ENCODE measurements at regions not wholly inside any gene's neighbourhood (a gene's known extent, or its start where the extent isn't known, plus 50 kb on each side); places are given as distances from the start of the nearest gene placed in this dataset.

GRCh38 chr5:17918373-17919104 lies 284.3 kb downstream of the TAF11L14 start:
- WGBS, 5 donors: 38 to 50% (median 44%) methylated on average over 2 of the region's 2 CpGs
- Histone ChIP-seq H3K4me3 (no peak overlapping the region), H3K4me1 (no peaks in the 10 kb centered on the region), H3K27me3 (no peaks in the 10 kb centered on the region), H3K36me3 (no peaks in the 10 kb centered on the region), H3K27ac (no peak overlapping the region), H3K9me3 (no peaks in the 10 kb centered on the region)
- TF ChIP-seq CTCF (IDR thresholded peaks at IDR 0.05) (no peak), POLR2AphosphoS5 (IDR thresholded peaks at IDR 0.05) (no peak), EP300 (IDR thresholded peaks at IDR 0.05) (no peak), POLR2A (IDR thresholded peaks at IDR 0.05) (no peak)
- DNase-seq: no peak
- intact Hi-C loops (cut with DNase I; ENCODE audit: low total_unique reads): no loop called here

DNA sequence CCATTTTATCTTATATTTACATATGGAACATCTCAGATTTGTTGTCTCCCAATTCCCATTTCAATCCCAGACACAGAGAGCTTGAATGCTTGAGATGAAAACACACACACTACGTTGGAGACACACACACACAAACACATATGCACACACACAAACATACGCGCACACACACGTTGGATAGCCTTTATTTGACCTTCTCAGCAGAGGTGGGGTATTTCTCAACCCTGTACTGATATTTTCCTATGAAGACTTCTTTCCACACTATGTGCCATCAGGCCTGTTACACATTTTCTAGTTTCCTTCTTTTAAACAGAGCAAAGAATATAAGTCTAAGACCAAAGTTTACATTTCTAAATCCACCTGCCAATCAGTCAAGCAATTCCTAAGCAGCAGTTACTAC lies 291.0 kb downstream of the TAF11L14 start:
- TF ChIP-seq CTCF (IDR thresholded peaks at IDR 0.05) (no peak), POLR2AphosphoS5 (IDR thresholded peaks at IDR 0.05) (no peak), POLR2A (IDR thresholded peaks at IDR 0.05) (no peak), EP300 (IDR thresholded peaks at IDR 0.05) (no peak)
- no peaks in the 10 kb centered on the region for H3K9me3 ChIP-seq
- 74 to 87% (median 79%) methylated on average over 4 of the region's 4 CpGs for whole genome bisulfite sequencing, 5 donors
- intact Hi-C loops (cut with DNase I; ENCODE audit: low total_unique reads): no loop called here
- H3K4me3 ChIP-seq: no peak overlapping the region
- H3K27me3 ChIP-seq: no peaks in the 10 kb centered on the region
- H3K36me3 ChIP-seq: no peaks in the 10 kb centered on the region
- no peak overlapping the region for H3K27ac ChIP-seq
- no peaks in the 10 kb centered on the region for H3K4me1 ChIP-seq
- no peak for DNase-seq

DNA sequence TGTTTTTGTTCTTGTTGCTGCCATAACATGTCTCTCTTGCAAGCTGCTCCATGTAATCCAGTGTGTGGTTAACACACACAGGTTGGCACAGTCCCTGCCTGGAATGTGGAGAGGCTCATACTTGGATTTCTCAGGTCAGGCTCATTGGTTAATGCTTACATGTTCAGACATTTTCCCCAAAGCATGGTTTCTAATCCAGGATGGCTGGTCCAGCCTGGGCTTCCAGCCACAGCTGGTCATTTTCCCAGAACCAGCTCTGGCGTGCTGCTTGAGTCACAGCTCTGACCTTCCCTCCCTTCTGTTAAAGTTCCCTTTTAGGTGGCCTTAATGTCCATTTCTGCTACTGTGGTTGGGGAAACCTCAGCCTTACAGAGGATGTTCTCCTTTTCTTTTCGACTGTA lies 294.3 kb downstream of the TAF11L14 start:
- H3K4me3 ChIP-seq: no peak overlapping the region
- H3K27ac ChIP-seq: no peak overlapping the region
- peaks cover 0 to 21% (median 13%) of the 10 kb centered on the region in 4 donors for H3K9me3 ChIP-seq
- peak in 1 of 2 donors; percentile 40 for DNase-seq
- H3K27me3 ChIP-seq: no peaks in the 10 kb centered on the region
- intact Hi-C loops (cut with DNase I; ENCODE audit: low total_unique reads): no loop called here
- no peak for TF ChIP-seq POLR2AphosphoS5 (IDR thresholded peaks at IDR 0.05)
- no peak for TF ChIP-seq POLR2A (IDR thresholded peaks at IDR 0.05)
- TF ChIP-seq EP300 (IDR thresholded peaks at IDR 0.05): no peak
- TF ChIP-seq CTCF (IDR thresholded peaks at IDR 0.05): no peak
- 39 to 60% (median 49%) methylated on average over 2 of the region's 2 CpGs for WGBS, 5 donors
- H3K36me3 ChIP-seq: no peaks in the 10 kb centered on the region
- H3K4me1 ChIP-seq: no peaks in the 10 kb centered on the region

- WGBS, 5 donors: 35 to 62% (median 56%) methylated on average over 1 of the region's 1 CpG
- no peak for DNase-seq
- Histone ChIP-seq H3K4me3 (no peak overlapping the region), H3K36me3 (no peaks in the 10 kb centered on the region), H3K9me3 (peaks cover 0 to 27% (median 16%) of the 10 kb centered on the region in 4 donors), H3K4me1 (no peaks in the 10 kb centered on the region), H3K27me3 (no peaks in the 10 kb centered on the region), H3K27ac (no peak overlapping the region)
- TF ChIP-seq CTCF (IDR thresholded peaks at IDR 0.05): no peak
- TF ChIP-seq POLR2A (IDR thresholded peaks at IDR 0.05): no peak
- TF ChIP-seq POLR2AphosphoS5 (IDR thresholded peaks at IDR 0.05): no peak
- TF ChIP-seq EP300 (IDR thresholded peaks at IDR 0.05): no peak
- intact Hi-C loops (cut with DNase I; ENCODE audit: low total_unique reads): no loop called here
Measured at GRCh38 chr5:17929171-17929570, 294.9 kb downstream of the TAF11L14 start.
